ENCODE measurements at regions not wholly inside any gene's neighbourhood (a gene's known extent, or its start where the extent isn't known, plus 50 kb on each side); places are given as distances from the start of the nearest gene placed in this dataset.

- no peak for DNase-seq (ENCODE audit: low spot score)
- Mint-ChIP-seq H3K36me3 (ENCODE audit: low read depth, unreplicated experiment) (peaks cover 9% of the 10 kb centered on the region), H3K4me1 (ENCODE audit: unreplicated experiment) (no peaks in the 10 kb centered on the region), H3K27ac (ENCODE audit: unreplicated experiment) (no peak overlapping the region), H3K4me3 (ENCODE audit: unreplicated experiment) (no peak overlapping the region), H3K27me3 (ENCODE audit: unreplicated experiment) (peaks cover 2% of the 10 kb centered on the region), H3K9me3 (ENCODE audit: unreplicated experiment) (no peaks in the 10 kb centered on the region)
- TF ChIP-seq CTCF (IDR thresholded peaks at IDR 0.05; ENCODE audit: unreplicated experiment): no peak
These were observed 239.1 kb upstream of the ARID2 start for GRCh38 chr12:45490232-45490881.

GRCh38 chr12:45494279-45494678, 235.2 kb upstream of the ARID2 start:
- H3K36me3 Mint-ChIP-seq (ENCODE audit: low read depth, unreplicated experiment): peaks cover 9% of the 10 kb centered on the region
- H3K4me3 Mint-ChIP-seq (ENCODE audit: unreplicated experiment): no peak overlapping the region
- H3K27ac Mint-ChIP-seq (ENCODE audit: unreplicated experiment): no peak overlapping the region
- H3K4me1 Mint-ChIP-seq (ENCODE audit: unreplicated experiment): no peaks in the 10 kb centered on the region
- H3K9me3 Mint-ChIP-seq (ENCODE audit: unreplicated experiment): no peaks in the 10 kb centered on the region
- H3K27me3 Mint-ChIP-seq (ENCODE audit: unreplicated experiment): peaks cover 2% of the 10 kb centered on the region
- DNase-seq (ENCODE audit: low spot score): no peak
- no peak for TF ChIP-seq CTCF (IDR thresholded peaks at IDR 0.05; ENCODE audit: unreplicated experiment)

- Mint-ChIP-seq H3K27ac (ENCODE audit: unreplicated experiment) (no peak overlapping the region), H3K9me3 (ENCODE audit: unreplicated experiment) (no peaks in the 10 kb centered on the region), H3K4me1 (ENCODE audit: unreplicated experiment) (peaks cover 5% of the 10 kb centered on the region), H3K36me3 (ENCODE audit: low read depth, unreplicated experiment) (no peaks in the 10 kb centered on the region), H3K4me3 (ENCODE audit: unreplicated experiment) (no peak overlapping the region), H3K27me3 (ENCODE audit: unreplicated experiment) (no peaks in the 10 kb centered on the region)
- no peak for DNase-seq (ENCODE audit: low spot score)
- TF ChIP-seq CTCF (IDR thresholded peaks at IDR 0.05; ENCODE audit: unreplicated experiment): no peak
These were observed 230.9 kb upstream of the ARID2 start for GRCh38 chr12:45498645-45499044.

GRCh38 chr12:45502481-45503128, 226.9 kb upstream of the ARID2 start:
- Mint-ChIP-seq H3K27ac (ENCODE audit: unreplicated experiment) (no peak overlapping the region), H3K4me1 (ENCODE audit: unreplicated experiment) (peaks cover 5% of the 10 kb centered on the region), H3K27me3 (ENCODE audit: unreplicated experiment) (no peaks in the 10 kb centered on the region), H3K36me3 (ENCODE audit: low read depth, unreplicated experiment) (no peaks in the 10 kb centered on the region), H3K4me3 (ENCODE audit: unreplicated experiment) (no peak overlapping the region), H3K9me3 (ENCODE audit: unreplicated experiment) (no peaks in the 10 kb centered on the region)
- TF ChIP-seq CTCF (IDR thresholded peaks at IDR 0.05; ENCODE audit: unreplicated experiment): no peak
- no peak for DNase-seq (ENCODE audit: low spot score)

GRCh38 chr12:45503899-45504298, 225.6 kb upstream of the ARID2 start:
- Mint-ChIP-seq H3K9me3 (ENCODE audit: unreplicated experiment) (no peaks in the 10 kb centered on the region), H3K4me1 (ENCODE audit: unreplicated experiment) (peaks cover 5% of the 10 kb centered on the region), H3K4me3 (ENCODE audit: unreplicated experiment) (no peak overlapping the region), H3K27ac (ENCODE audit: unreplicated experiment) (no peak overlapping the region), H3K27me3 (ENCODE audit: unreplicated experiment) (no peaks in the 10 kb centered on the region), H3K36me3 (ENCODE audit: low read depth, unreplicated experiment) (no peaks in the 10 kb centered on the region)
- no peak for TF ChIP-seq CTCF (IDR thresholded peaks at IDR 0.05; ENCODE audit: unreplicated experiment)
- no peak for DNase-seq (ENCODE audit: low spot score)

All from endothelial cell (in vitro differentiated cells).